ENCODE measurements at regions not wholly inside any gene's neighbourhood (a gene's known extent, or its start where the extent isn't known, plus 50 kb on each side); places are given as distances from the start of the nearest gene placed in this dataset.

GRCh38 chr12:85462888-85463287, 182.9 kb downstream of the ALX1 start:
- TF ChIP-seq POLR2A (IDR thresholded peaks at IDR 0.05) (no peak), CTCF (IDR thresholded peaks at IDR 0.05) (no peak)

Data from suprapubic skin (tissue), 3 donors.